Neural cell (in vitro differentiated cells): ENCODE measurements at regions not wholly inside any gene's neighbourhood (a gene's known extent, or its start where the extent isn't known, plus 50 kb on each side); places are given as distances from the start of the nearest gene placed in this dataset.

ENCODE experiments used
- H2AFZ ChIP-seq: fragments of 200-600, 300-800 bp; sonication (generic), shearing (Covaris generic); 2 replicates; pipeline ENCODE4 v1.6.0; 2014; ENCODE audit warnings: low read depth, mild to moderate bottlenecking, antibody characterized with exemption, low read length, moderate library complexity
- H3F3A ChIP-seq: fragments of 200-600 bp; shearing (Covaris generic); 2 replicates; pipeline ENCODE4 v1.6.1; 2016; ENCODE audit warnings: mild to moderate bottlenecking, moderate library complexity, mixed read lengths, antibody characterized with exemption, low read length; ENCODE audit not compliant: insufficient read depth, poor library complexity, severe bottlenecking
- H3K27ac ChIP-seq: fragments of 200-600, 300-800 bp; sonication (generic), shearing (Covaris generic); 2 replicates; pipeline ENCODE4 v1.5.1; 2014; ENCODE audit warnings: mild to moderate bottlenecking, low read length, moderate library complexity
- H3K27me3 ChIP-seq: fragments of 300-800, 200-600 bp; sonication (generic), shearing (Covaris generic); 2 replicates; pipeline ENCODE4 v1.6.0; 2014; ENCODE audit warnings: mild to moderate bottlenecking, low read depth, low read length, moderate library complexity; ENCODE audit not compliant: insufficient read depth
- H3K36me3 ChIP-seq: fragments of 300-800, 200-600 bp; sonication (generic), shearing (Covaris generic); 2 replicates; pipeline ENCODE4 v1.5.1; 2014; ENCODE audit warnings: mild to moderate bottlenecking, antibody characterized with exemption, low read length, moderate library complexity; ENCODE audit not compliant: insufficient read depth
- H3K4me2 ChIP-seq: fragments of 300-800, 200-600 bp; sonication (generic), shearing (Covaris generic); 2 replicates; pipeline ENCODE4 v1.6.0; 2014; ENCODE audit warnings: mild to moderate bottlenecking, low read length
- H3K4me3 ChIP-seq: fragments of 300-800, 200-600 bp; sonication (generic), shearing (Covaris generic); 2 replicates; pipeline ENCODE4 v1.5.1; 2014; ENCODE audit warnings: mild to moderate bottlenecking, low read length, moderate library complexity
- H3K79me2 ChIP-seq: fragments of 200-600 bp; shearing (Covaris generic); replicated peaks from 2 replicates; pipeline ENCODE4 v1.6.0; 2014; ENCODE audit warnings: mild to moderate bottlenecking, low read length, moderate library complexity; ENCODE audit not compliant: insufficient read depth
- H3K9ac ChIP-seq: fragments of 300-800, 200-600 bp; sonication (generic), shearing (Covaris generic); 2 replicates; pipeline ENCODE4 v1.6.1; 2016; ENCODE audit warnings: mild to moderate bottlenecking, low read length, mixed read lengths
- H3K9me2 ChIP-seq: fragments of 200-600 bp; shearing (Covaris generic); 2 replicates; pipeline ENCODE4 v1.6.1; 2016; ENCODE audit warnings: mild to moderate bottlenecking, low read length, mixed read lengths; ENCODE audit not compliant: insufficient read depth
- H3K9me3 ChIP-seq: fragments of 200-600, 300-800 bp; sonication (generic), shearing (Covaris generic); 2 replicates; pipeline ENCODE4 v1.6.1; 2016; ENCODE audit warnings: mild to moderate bottlenecking, mixed run types, low read length, moderate library complexity, mixed read lengths
- H4K20me1 ChIP-seq: fragments of 200-600 bp; shearing (Covaris generic); 2 replicates; pipeline ENCODE4 v1.6.1; 2016; ENCODE audit warnings: mild to moderate bottlenecking, mixed run types; ENCODE audit not compliant: insufficient read depth
- EP300 ChIP-seq: fragments of 450-650 bp; conservative IDR thresholded peaks from 2 replicates; pipeline ENCODE4 v1.6.1; 2014; ENCODE audit warnings: antibody characterized with exemption, mild to moderate bottlenecking, moderate library complexity; ENCODE audit not compliant: poor library complexity, severe bottlenecking
- EZH2 ChIP-seq: fragments of 200-600, 300-800 bp; shearing (Covaris generic), sonication (generic); IDR thresholded peaks from 2 replicates; pipeline ENCODE4 v1.6.1; 2014; ENCODE audit warnings: antibody characterized with exemption, low read length, borderline replicate concordance, mild to moderate bottlenecking; ENCODE audit not compliant: insufficient read depth, poor library complexity, severe bottlenecking
- MXI1 ChIP-seq: fragments of 450-650 bp; conservative IDR thresholded peaks from 2 replicates; pipeline ENCODE4 v1.6.1; 2014; ENCODE audit warnings: antibody characterized with exemption, mild to moderate bottlenecking; ENCODE audit not compliant: poor library complexity, severe bottlenecking
- POLR2AphosphoS5 ChIP-seq: IDR thresholded peaks from 2 replicates; pipeline ENCODE4 v1.6.1; 2012
- RAD21 ChIP-seq: fragments of 450-650 bp; conservative IDR thresholded peaks from 2 replicates; pipeline ENCODE4 v1.6.1; 2014; ENCODE audit warnings: antibody characterized with exemption, mild to moderate bottlenecking, moderate library complexity
- SMC3 ChIP-seq: fragments of 450-650 bp; conservative IDR thresholded peaks from 2 replicates; pipeline ENCODE4 v1.6.1; 2014; ENCODE audit warnings: antibody characterized with exemption, mild to moderate bottlenecking, moderate library complexity; ENCODE audit not compliant: poor library complexity
- TAF1 ChIP-seq: IDR thresholded peaks from 2 replicates; pipeline ENCODE4 v1.6.1; 2012; ENCODE audit warnings: low read depth
- TF ChIP-seq, protein P1 (sequence below): IDR thresholded peaks from 2 replicates; pipeline ENCODE4 v1.6.1; 2012; ENCODE audit warnings: borderline replicate concordance
- TF ChIP-seq, protein P2 (sequence below): fragments of 450-650 bp; IDR thresholded peaks from 2 replicates; pipeline ENCODE4 v1.5.1; 2014; ENCODE audit warnings: antibody characterized with exemption, mild to moderate bottlenecking, moderate library complexity; ENCODE audit not compliant: poor library complexity, severe bottlenecking

DNA sequence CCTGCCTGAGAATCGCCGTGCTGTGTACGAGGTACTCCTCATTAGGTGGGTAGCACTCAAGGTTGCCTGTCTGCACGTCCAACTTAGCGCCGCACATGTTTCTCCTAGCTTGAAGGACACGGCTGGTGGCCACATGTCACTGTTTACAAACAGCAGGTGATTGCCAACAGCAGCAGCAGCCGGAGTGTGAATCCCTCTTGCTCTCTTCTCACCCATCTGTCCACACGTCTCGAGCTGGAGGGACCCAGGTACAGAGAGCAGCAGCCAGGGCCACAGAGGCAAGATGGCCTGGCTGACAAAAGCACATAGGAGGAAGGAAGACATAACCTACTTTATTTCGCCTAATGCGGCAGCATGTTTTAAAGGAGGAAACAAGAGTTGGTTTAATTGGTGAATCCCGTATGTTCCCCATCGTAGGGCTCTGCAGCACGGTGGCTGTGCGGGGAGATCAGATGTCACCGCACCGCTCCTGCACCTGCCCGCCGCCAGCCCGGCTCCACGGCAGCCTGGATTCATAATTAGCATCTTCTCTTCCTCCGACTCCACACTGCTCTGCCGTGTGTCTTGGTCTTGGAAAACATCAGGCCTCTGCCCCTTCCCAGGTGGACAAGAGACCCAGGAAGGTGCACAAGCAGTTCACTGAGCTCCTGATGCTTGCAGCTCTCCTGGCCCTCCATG, 201.6 kb upstream of the IRX1 start:
- no peaks in the 10 kb centered on the region for H3K9me2 ChIP-seq
- no peaks in the 10 kb centered on the region for H3K36me3 ChIP-seq
- H4K20me1 ChIP-seq = no peaks in the 10 kb centered on the region
- H3K9me3 ChIP-seq = no peaks in the 10 kb centered on the region
- H3K79me2 ChIP-seq = no peaks in the 10 kb centered on the region
- H3K9ac ChIP-seq = no peak overlapping the region
- TF ChIP-seq POLR2AphosphoS5 (no peak), MXI1 (no peak), TAF1 (no peak), EP300 (no peak), EZH2 (no peak), SMC3 (no peak), RAD21 (no peak)
- TF ChIP-seq, protein P1, sequence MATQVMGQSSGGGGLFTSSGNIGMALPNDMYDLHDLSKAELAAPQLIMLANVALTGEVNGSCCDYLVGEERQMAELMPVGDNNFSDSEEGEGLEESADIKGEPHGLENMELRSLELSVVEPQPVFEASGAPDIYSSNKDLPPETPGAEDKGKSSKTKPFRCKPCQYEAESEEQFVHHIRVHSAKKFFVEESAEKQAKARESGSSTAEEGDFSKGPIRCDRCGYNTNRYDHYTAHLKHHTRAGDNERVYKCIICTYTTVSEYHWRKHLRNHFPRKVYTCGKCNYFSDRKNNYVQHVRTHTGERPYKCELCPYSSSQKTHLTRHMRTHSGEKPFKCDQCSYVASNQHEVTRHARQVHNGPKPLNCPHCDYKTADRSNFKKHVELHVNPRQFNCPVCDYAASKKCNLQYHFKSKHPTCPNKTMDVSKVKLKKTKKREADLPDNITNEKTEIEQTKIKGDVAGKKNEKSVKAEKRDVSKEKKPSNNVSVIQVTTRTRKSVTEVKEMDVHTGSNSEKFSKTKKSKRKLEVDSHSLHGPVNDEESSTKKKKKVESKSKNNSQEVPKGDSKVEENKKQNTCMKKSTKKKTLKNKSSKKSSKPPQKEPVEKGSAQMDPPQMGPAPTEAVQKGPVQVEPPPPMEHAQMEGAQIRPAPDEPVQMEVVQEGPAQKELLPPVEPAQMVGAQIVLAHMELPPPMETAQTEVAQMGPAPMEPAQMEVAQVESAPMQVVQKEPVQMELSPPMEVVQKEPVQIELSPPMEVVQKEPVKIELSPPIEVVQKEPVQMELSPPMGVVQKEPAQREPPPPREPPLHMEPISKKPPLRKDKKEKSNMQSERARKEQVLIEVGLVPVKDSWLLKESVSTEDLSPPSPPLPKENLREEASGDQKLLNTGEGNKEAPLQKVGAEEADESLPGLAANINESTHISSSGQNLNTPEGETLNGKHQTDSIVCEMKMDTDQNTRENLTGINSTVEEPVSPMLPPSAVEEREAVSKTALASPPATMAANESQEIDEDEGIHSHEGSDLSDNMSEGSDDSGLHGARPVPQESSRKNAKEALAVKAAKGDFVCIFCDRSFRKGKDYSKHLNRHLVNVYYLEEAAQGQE = no peak
- TF ChIP-seq, protein P2, sequence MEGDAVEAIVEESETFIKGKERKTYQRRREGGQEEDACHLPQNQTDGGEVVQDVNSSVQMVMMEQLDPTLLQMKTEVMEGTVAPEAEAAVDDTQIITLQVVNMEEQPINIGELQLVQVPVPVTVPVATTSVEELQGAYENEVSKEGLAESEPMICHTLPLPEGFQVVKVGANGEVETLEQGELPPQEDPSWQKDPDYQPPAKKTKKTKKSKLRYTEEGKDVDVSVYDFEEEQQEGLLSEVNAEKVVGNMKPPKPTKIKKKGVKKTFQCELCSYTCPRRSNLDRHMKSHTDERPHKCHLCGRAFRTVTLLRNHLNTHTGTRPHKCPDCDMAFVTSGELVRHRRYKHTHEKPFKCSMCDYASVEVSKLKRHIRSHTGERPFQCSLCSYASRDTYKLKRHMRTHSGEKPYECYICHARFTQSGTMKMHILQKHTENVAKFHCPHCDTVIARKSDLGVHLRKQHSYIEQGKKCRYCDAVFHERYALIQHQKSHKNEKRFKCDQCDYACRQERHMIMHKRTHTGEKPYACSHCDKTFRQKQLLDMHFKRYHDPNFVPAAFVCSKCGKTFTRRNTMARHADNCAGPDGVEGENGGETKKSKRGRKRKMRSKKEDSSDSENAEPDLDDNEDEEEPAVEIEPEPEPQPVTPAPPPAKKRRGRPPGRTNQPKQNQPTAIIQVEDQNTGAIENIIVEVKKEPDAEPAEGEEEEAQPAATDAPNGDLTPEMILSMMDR = no peak
- no peaks in the 10 kb centered on the region for H3F3A ChIP-seq
- peaks cover 3% of the 10 kb centered on the region for H3K27me3 ChIP-seq
- H3K4me3 ChIP-seq = no peak overlapping the region
- no peak overlapping the region for H2AFZ ChIP-seq
- H3K4me2 ChIP-seq = no peak overlapping the region
- H3K27ac ChIP-seq = no peak overlapping the region

DNA sequence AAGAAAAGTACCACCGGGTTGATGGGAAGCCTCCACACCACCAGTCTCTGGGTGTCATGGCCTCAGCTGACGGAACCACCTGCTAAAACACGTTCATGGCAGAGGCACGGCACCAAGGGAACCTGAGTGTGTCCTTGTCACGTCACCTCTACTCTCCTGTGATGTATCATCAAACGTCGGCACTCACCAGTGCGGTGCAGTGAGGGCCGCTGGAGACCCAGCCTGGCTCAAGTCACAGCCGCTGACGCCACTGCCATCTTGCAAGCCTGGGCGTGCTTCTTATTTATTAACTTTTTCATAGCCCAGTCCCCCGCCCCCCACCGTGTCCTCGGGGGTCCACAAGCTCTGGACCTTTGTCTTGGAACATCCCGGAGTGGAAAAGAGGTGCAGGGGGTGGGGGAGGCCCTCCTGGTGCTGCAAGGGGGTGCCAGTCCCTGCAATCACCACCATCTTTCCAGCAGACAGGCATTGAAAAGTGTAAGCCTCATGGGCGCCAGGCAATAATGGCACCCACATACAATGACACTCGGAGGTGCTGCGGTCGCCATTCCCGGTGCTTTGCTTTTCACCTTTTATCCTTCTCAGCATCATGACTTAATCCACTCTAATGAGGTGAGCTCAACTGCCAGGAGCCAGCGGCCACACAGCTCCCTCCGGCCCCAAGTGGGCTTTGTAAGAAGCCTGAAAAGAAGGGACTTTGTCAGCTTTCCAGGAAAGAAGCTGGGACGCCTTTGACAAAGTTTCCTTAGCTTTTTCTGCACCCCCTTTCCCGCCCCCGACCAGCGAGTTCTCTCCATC, 202.3 kb upstream of the IRX1 start:
- TF ChIP-seq EZH2 = no peak
- no peak for TF ChIP-seq EP300
- no peak for TF ChIP-seq RAD21
- TF ChIP-seq, protein P1 = no peak
- TF ChIP-seq TAF1 = no peak
- TF ChIP-seq, protein P2 = no peak
- TF ChIP-seq MXI1 = no peak
- TF ChIP-seq SMC3 = no peak
- no peak for TF ChIP-seq POLR2AphosphoS5
- H3K4me2 ChIP-seq = no peak overlapping the region

More for the DNA sequence above, 202.3 kb upstream of the IRX1 start:
- Histone ChIP-seq H3F3A (no peaks in the 10 kb centered on the region), H3K27ac (no peak overlapping the region), H3K9me2 (no peaks in the 10 kb centered on the region), H3K9me3 (no peaks in the 10 kb centered on the region), H3K36me3 (no peaks in the 10 kb centered on the region), H3K4me3 (no peak overlapping the region), H4K20me1 (no peaks in the 10 kb centered on the region), H3K9ac (no peak overlapping the region), H3K79me2 (no peaks in the 10 kb centered on the region), H3K27me3 (peaks cover 3% of the 10 kb centered on the region), H2AFZ (no peak overlapping the region)
